ENCODE measurements at regions not wholly inside any gene's neighbourhood (a gene's known extent, or its start where the extent isn't known, plus 50 kb on each side); places are given as distances from the start of the nearest gene placed in this dataset.

GRCh38 chr10:111988646-111989045 is 194.9 kb downstream of the GPAM start (continued):
- no peak for TF ChIP-seq ZNF592 (IDR thresholded peaks at IDR 0.05)
- TF ChIP-seq PKNOX1 (IDR thresholded peaks at IDR 0.05): no peak
- TF ChIP-seq MLLT1 (IDR thresholded peaks at IDR 0.05): no peak

- intact Hi-C loops (cut with micrococcal nuclease; ENCODE audit: unreplicated experiment): no loop called here
- BruUV-seq (replicated peaks): no TSS peak
- CTCF ChIA-PET: no interaction called here
- Histone ChIP-seq H3K27me3 (replicated peaks in 1 of 2; ENCODE audit: control insufficient read depth in 2 of 2, insufficient read depth in 2 of 2, low read length in 1 of 2) (no peaks in the 10 kb centered on the region; a peak in 1 of 4 replicates), H3K4me3 (no peak overlapping the region), H3K9me3 (replicated peaks; ENCODE audit: control insufficient read depth, insufficient read depth, low read length) (no peaks in the 10 kb centered on the region), H3K36me3 (ENCODE audit: control insufficient read depth in 2 of 2, insufficient read depth in 2 of 2, low read length in 1 of 2) (no peaks in the 10 kb centered on the region), H4K20me1 (ENCODE audit: control insufficient read depth, insufficient read depth) (no peaks in the 10 kb centered on the region), H2AFZ (ENCODE audit: control insufficient read depth, low read depth, low read length) (no peak overlapping the region), H3K4me2 (ENCODE audit: control insufficient read depth, insufficient read depth) (no peak overlapping the region), H3K79me2 (ENCODE audit: control insufficient read depth, insufficient read depth, low read length) (no peaks in the 10 kb centered on the region), H3K4me1 (ENCODE audit: control insufficient read depth, insufficient read depth, low read length) (no peaks in the 10 kb centered on the region), H3K9ac (ENCODE audit: control insufficient read depth, insufficient read depth, low read length) (no peak overlapping the region), H3K27ac (ENCODE audit: control insufficient read depth, insufficient read depth) (no peak overlapping the region)
- SMC1A ChIA-PET (ENCODE audit: uncharacterized antibody, unreplicated experiment): no interaction called here
- POLR2A ChIA-PET: no interaction called here
- RAD21 ChIA-PET (ENCODE audit: unreplicated experiment): no interaction called here
- WGBS (ENCODE audit: insufficient coverage, insufficient replicate concordance, low lambda C conversion rate, missing lambda C conversion rate): 39% methylated on average over 21 of the region's 21 CpGs
- in situ Hi-C loops (cut with MboI): no loop called here
- FAIRE-seq (no peak), DNase-seq (ENCODE audit: low read depth, low spot score) (no peak), ATAC-seq (no peak)
- TF ChIP-seq SUZ12 (IDR thresholded peaks at IDR 0.05; ENCODE audit: unreplicated experiment) (no peak), E4F1 (IDR thresholded peaks at IDR 0.05; ENCODE audit: borderline replicate concordance, partially characterized antibody) (no peak), BCL3 (IDR thresholded peaks at IDR 0.05; ENCODE audit: borderline replicate concordance, insufficient read depth, low read depth, low read length, poor library complexity, severe bottlenecking) (no peak), RELB (IDR thresholded peaks at IDR 0.05; ENCODE audit: low read depth) (no peak), ATF7 (IDR thresholded peaks at IDR 0.05; ENCODE audit: low read depth) (no peak)
Observed at GRCh38 chr10:111989136-111989911, 194.2 kb downstream of the GPAM start.
